Vagina (tissue), 2 donors: ENCODE measurements at regions not wholly inside any gene's neighbourhood (a gene's known extent, or its start where the extent isn't known, plus 50 kb on each side); places are given as distances from the start of the nearest gene placed in this dataset.

Source experiments
- CTCF ChIP-seq, 3 experiments: fragments of 450-650 bp in 2 of 3; fragments of 200-600 bp in 1 of 3; sonication (generic) in 1 of 3; IDR thresholded peaks; one replicate each; pipeline ENCODE4 v1.5.1; 2017 to 2019; ENCODE audit warnings: antibody characterized with exemption in 3 of 3, mild to moderate bottlenecking in 2 of 3, moderate library complexity in 2 of 3
- POLR2A ChIP-seq, 2 donors: fragments of 450-650 bp; IDR thresholded peaks; one replicate each; pipeline ENCODE4 v1.6.1; 2017; ENCODE audit warnings: antibody characterized with exemption in 2 of 2, mild to moderate bottlenecking in 2 of 2, moderate library complexity in 2 of 2
- POLR2AphosphoS5 ChIP-seq, 2 donors: sonication (generic); formaldehyde crosslinking; IDR thresholded peaks; one replicate each; pipeline ENCODE4 v1.9.0; 2017; ENCODE audit warnings: antibody characterized with exemption in 2 of 2, mild to moderate bottlenecking in 2 of 2, low read depth in 1 of 2; ENCODE audit not compliant: insufficient read depth in 1 of 2

DNA sequence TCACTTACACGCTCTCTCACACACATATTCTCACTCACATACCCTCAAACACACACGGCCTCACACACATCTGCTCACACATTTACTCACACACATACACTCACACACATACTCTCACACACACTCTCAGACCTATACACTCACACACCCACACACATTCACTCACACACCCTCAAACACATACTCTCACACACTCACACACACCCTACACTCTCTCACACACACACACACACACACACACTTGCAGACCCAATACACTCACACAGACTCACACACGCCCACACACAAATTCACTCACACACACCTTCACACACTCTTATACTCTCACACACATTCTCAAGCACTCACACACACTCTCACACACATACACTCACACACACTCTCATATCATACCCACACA lies 155.5 kb upstream of the BACE2 start:
- TF ChIP-seq CTCF (IDR thresholded peaks at IDR 0.05) (no peak), POLR2A (IDR thresholded peaks at IDR 0.05) (no peak), POLR2AphosphoS5 (IDR thresholded peaks at IDR 0.05; ENCODE audit: insufficient read depth in 1 of 2, low read depth in 1 of 2) (no peak)
